Trophoblast cell (in vitro differentiated cells and primary cell): ENCODE measurements at regions not wholly inside any gene's neighbourhood (a gene's known extent, or its start where the extent isn't known, plus 50 kb on each side); places are given as distances from the start of the nearest gene placed in this dataset.

Experiments used
- DNase-seq, 2 donors: peaks; one replicate each; pipeline ENCODE4 v3.0.0-alpha.2; 2016
- H2AFZ ChIP-seq: 2 replicates; pipeline ENCODE4 v1.6.1; 2013; ENCODE audit warnings: low read length, moderate library complexity, mild to moderate bottlenecking; ENCODE audit not compliant: insufficient read depth, poor library complexity
- H2AK5ac ChIP-seq: 2 replicates; pipeline ENCODE4 v1.6.1; 2013; ENCODE audit warnings: mild to moderate bottlenecking, low read length
- H2BK120ac ChIP-seq: 2 replicates; pipeline ENCODE4 v1.6.1; 2013; ENCODE audit warnings: low read length, mild to moderate bottlenecking, moderate library complexity; ENCODE audit not compliant: insufficient read depth, poor library complexity
- H2BK12ac ChIP-seq: 2 replicates; pipeline ENCODE4 v1.6.1; 2013; ENCODE audit warnings: mild to moderate bottlenecking, low read length, moderate library complexity
- H2BK5ac ChIP-seq: 2 replicates; pipeline ENCODE4 v1.6.1; 2013; ENCODE audit warnings: low read length, low read depth, moderate library complexity, mild to moderate bottlenecking; ENCODE audit not compliant: poor library complexity
- H3K14ac ChIP-seq: 2 replicates; pipeline ENCODE4 v1.6.1; 2013; ENCODE audit warnings: mild to moderate bottlenecking, low read length
- H3K18ac ChIP-seq: 2 replicates; pipeline ENCODE4 v1.6.1; 2013; ENCODE audit warnings: mild to moderate bottlenecking, low read length
- H3K23ac ChIP-seq: 2 replicates; pipeline ENCODE4 v1.6.1; 2013; ENCODE audit warnings: low read length
- H3K27ac ChIP-seq: 2 replicates; pipeline ENCODE4 v1.5.1; 2013; ENCODE audit warnings: low read depth, mild to moderate bottlenecking, inconsistent platforms, low read length, moderate library complexity
- H3K27me3 ChIP-seq: 2 replicates; pipeline ENCODE4 v1.6.1; 2013; ENCODE audit warnings: inconsistent platforms, mild to moderate bottlenecking, low read length, moderate library complexity; ENCODE audit not compliant: insufficient read depth
- H3K36me3 ChIP-seq, 2 experiments: 1 replicate in 1 of 2; 2 replicates in 1 of 2; pipeline ENCODE4 v1.6.1; 2013; ENCODE audit warnings: low read length in 2 of 2, mild to moderate bottlenecking in 2 of 2, moderate library complexity in 1 of 2; ENCODE audit not compliant: insufficient read depth in 2 of 2, control insufficient read depth in 1 of 2
- H3K4ac ChIP-seq: 2 replicates; pipeline ENCODE4 v1.6.1; 2013; ENCODE audit warnings: low read depth, mild to moderate bottlenecking, low read length, moderate library complexity
- H3K4me1 ChIP-seq, 2 experiments: 1 replicate in 1 of 2; 2 replicates in 1 of 2; pipeline ENCODE4 v1.6.1; 2013; ENCODE audit warnings: low read length in 2 of 2, mild to moderate bottlenecking in 2 of 2, moderate library complexity in 1 of 2; ENCODE audit not compliant: insufficient read depth in 2 of 2, control insufficient read depth in 1 of 2
- H3K4me2 ChIP-seq: 2 replicates; pipeline ENCODE4 v1.6.1; 2013; ENCODE audit warnings: inconsistent platforms, mild to moderate bottlenecking, low read length, moderate library complexity
- H3K4me3 ChIP-seq: 2 replicates; pipeline ENCODE4 v1.5.1; 2013; ENCODE audit warnings: mild to moderate bottlenecking, low read depth, low read length, inconsistent platforms
- H3K79me1 ChIP-seq: one replicate; pipeline ENCODE4 v1.6.1; 2013; ENCODE audit warnings: low read length
- H3K79me2 ChIP-seq: 2 replicates; pipeline ENCODE4 v1.6.1; 2013; ENCODE audit warnings: low read length, mild to moderate bottlenecking; ENCODE audit not compliant: control insufficient read depth, insufficient read depth, poor library complexity
- H3K9ac ChIP-seq: 2 replicates; pipeline ENCODE4 v1.6.1; 2013; ENCODE audit warnings: mild to moderate bottlenecking, low read length
- H3K9me3 ChIP-seq: 2 replicates; pipeline ENCODE4 v1.6.1; 2013; ENCODE audit warnings: low read depth, mild to moderate bottlenecking, control low read depth, inconsistent platforms, low read length; ENCODE audit not compliant: insufficient read depth
- H4K12ac ChIP-seq: 2 replicates; pipeline ENCODE4 v1.6.1; 2013; ENCODE audit warnings: low read depth, mild to moderate bottlenecking, low read length, moderate library complexity
- H4K8ac ChIP-seq: 2 replicates; pipeline ENCODE4 v1.6.1; 2013; ENCODE audit warnings: low read depth, mild to moderate bottlenecking, low read length, moderate library complexity
- H4K91ac ChIP-seq: one replicate; pipeline ENCODE4 v1.6.1; 2013; ENCODE audit warnings: low read depth, mild to moderate bottlenecking, low read length, moderate library complexity
- WGBS: extraction: QIAGEN DNeasy Blood & Tissue Kit; methylation state at CpG from one replicate; pipeline ENCODE4 v1.1.7; 2013; ENCODE audit warnings: missing lambda C conversion rate; ENCODE audit not compliant: insufficient read length, insufficient coverage; ENCODE audit errors: extremely low coverage; 5-methylcytosine and 5-hydroxymethylcytosine counted together

- no peak overlapping the region for H2BK12ac ChIP-seq
- H3K36me3 ChIP-seq, result no peaks in the 10 kb centered on the region
- H4K8ac ChIP-seq, result no peak overlapping the region
- no peak overlapping the region for H2AK5ac ChIP-seq
- no CpG with 5 or more reads among the region's 1 CpG for WGBS
- H3K4me2 ChIP-seq, result no peak overlapping the region
- H4K12ac ChIP-seq, result no peak overlapping the region
- H3K79me1 ChIP-seq, result no peaks in the 10 kb centered on the region
- H3K79me2 ChIP-seq, result no peaks in the 10 kb centered on the region
- H3K4me1 ChIP-seq, result peaks cover under 1 to 7% of the 10 kb centered on the region in 2 experiments
- no peak overlapping the region for H2BK5ac ChIP-seq
- peaks cover 1% of the 10 kb centered on the region for H3K9me3 ChIP-seq
- H3K27me3 ChIP-seq, result no peaks in the 10 kb centered on the region
- no peak overlapping the region for H3K4ac ChIP-seq
- H3K23ac ChIP-seq, result no peak overlapping the region
- no peak overlapping the region for H3K27ac ChIP-seq
- H2AFZ ChIP-seq, result no peak overlapping the region
- H3K14ac ChIP-seq, result no peak overlapping the region
- H4K91ac ChIP-seq, result no peak overlapping the region
- H3K18ac ChIP-seq, result no peak overlapping the region
- H3K4me3 ChIP-seq, result no peak overlapping the region
- DNase-seq, result no peak
- H3K9ac ChIP-seq, result no peak overlapping the region
- no peak overlapping the region for H2BK120ac ChIP-seq
Measured at GRCh38 chr2:64318476-64318748, 135.6 kb upstream of the LGALSL start.

DNA sequence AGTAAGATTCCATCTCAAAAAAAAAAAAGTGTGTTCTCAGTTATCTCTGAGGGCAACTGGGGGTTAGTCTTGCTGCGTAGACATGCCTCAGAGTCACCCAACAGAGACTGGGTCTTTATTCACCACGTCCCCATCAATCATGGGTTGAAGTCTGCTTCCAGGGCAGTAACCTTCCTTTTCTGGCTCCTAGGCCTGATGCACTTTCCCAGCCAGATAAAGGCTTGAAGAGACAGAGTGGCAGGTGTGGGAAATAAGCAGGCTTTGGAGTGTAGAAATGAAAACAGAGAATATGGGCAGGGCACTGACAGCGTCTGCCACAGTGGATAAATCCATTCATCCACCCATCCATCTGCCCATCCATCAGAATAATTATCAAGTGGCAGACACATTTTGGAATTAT lies 134.1 kb upstream of the LGALSL start:
- WGBS, result no CpG with 5 or more reads among the region's 3 CpGs
- Histone ChIP-seq H2AK5ac (no peak overlapping the region), H3K79me2 (no peaks in the 10 kb centered on the region), H4K91ac (no peak overlapping the region), H2BK5ac (no peak overlapping the region), H3K36me3 (no peaks in the 10 kb centered on the region), H4K8ac (no peak overlapping the region), H3K79me1 (no peaks in the 10 kb centered on the region), H3K27ac (no peak overlapping the region), H3K4me2 (no peak overlapping the region), H3K4ac (no peak overlapping the region), H2BK12ac (no peak overlapping the region), H4K12ac (no peak overlapping the region), H3K18ac (no peak overlapping the region), H3K4me1 (peaks cover 3 to 10% of the 10 kb centered on the region in 2 experiments), H2BK120ac (no peak overlapping the region), H2AFZ (no peak overlapping the region), H3K23ac (no peak overlapping the region), H3K14ac (no peak overlapping the region), H3K9ac (no peak overlapping the region), H3K27me3 (no peaks in the 10 kb centered on the region), H3K4me3 (no peak overlapping the region), H3K9me3 (peaks cover 1% of the 10 kb centered on the region)
- DNase-seq, result no peak

GRCh38 chr2:64322433-64322832 lies 131.5 kb upstream of the LGALSL start:
- Histone ChIP-seq H4K8ac (no peak overlapping the region), H3K4me3 (no peak overlapping the region), H3K23ac (no peak overlapping the region), H3K4me1 (peaks cover 3 to 10% of the 10 kb centered on the region in 2 experiments), H3K27ac (no peak overlapping the region), H3K27me3 (no peaks in the 10 kb centered on the region), H3K9ac (no peak overlapping the region), H2AFZ (no peak overlapping the region), H3K14ac (no peak overlapping the region), H3K4ac (no peak overlapping the region), H3K79me2 (no peaks in the 10 kb centered on the region), H3K18ac (no peak overlapping the region), H3K4me2 (no peak overlapping the region), H3K36me3 (no peaks in the 10 kb centered on the region), H4K91ac (no peak overlapping the region), H3K9me3 (peaks cover 2% of the 10 kb centered on the region), H2BK120ac (no peak overlapping the region), H2BK5ac (no peak overlapping the region), H3K79me1 (no peaks in the 10 kb centered on the region), H2AK5ac (no peak overlapping the region), H2BK12ac (peak overlapping the region; percentile 5), H4K12ac (no peak overlapping the region)
- WGBS, result no CpG with 5 or more reads among the region's 5 CpGs
- no peak for DNase-seq

DNA sequence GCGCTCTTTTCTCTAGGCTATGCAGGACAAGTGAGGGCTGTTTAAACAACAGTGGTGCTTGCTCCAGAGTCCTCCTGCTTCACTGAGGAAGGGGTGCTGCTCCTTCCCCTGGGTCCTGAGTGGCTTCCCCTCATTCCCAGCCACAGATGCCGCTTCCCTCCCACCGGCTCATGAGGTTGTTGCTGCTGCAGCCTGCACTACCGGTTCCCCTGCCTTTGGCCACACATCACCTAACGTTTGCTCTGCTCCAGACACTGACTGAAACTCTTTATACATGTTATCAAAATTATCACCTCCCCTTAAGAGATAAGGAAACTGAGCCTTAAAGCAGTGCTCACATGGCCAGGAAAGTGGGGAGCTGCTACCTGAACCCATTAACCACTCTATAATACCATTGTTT lies 130.8 kb upstream of the LGALSL start:
- Histone ChIP-seq H4K8ac (no peak overlapping the region), H3K79me1 (no peaks in the 10 kb centered on the region), H3K23ac (no peak overlapping the region), H4K91ac (no peak overlapping the region), H3K4ac (no peak overlapping the region), H2BK12ac (no peak overlapping the region), H2AK5ac (no peak overlapping the region), H3K9ac (no peak overlapping the region), H3K36me3 (no peaks in the 10 kb centered on the region), H3K9me3 (peaks cover 2% of the 10 kb centered on the region), H3K4me2 (no peak overlapping the region), H3K27me3 (no peaks in the 10 kb centered on the region), H3K14ac (no peak overlapping the region), H3K18ac (no peak overlapping the region), H3K4me1 (peaks cover 3 to 10% of the 10 kb centered on the region in 2 experiments), H3K79me2 (no peaks in the 10 kb centered on the region), H2AFZ (no peak overlapping the region), H3K4me3 (no peak overlapping the region), H3K27ac (no peak overlapping the region), H4K12ac (no peak overlapping the region), H2BK120ac (no peak overlapping the region), H2BK5ac (no peak overlapping the region)
- DNase-seq, result peak in 1 of 2 donors; percentile 13
- no CpG with 5 or more reads among the region's 5 CpGs for WGBS
